Liver (tissue), 8 donors: ENCODE measurements at regions not wholly inside any gene's neighbourhood (a gene's known extent, or its start where the extent isn't known, plus 50 kb on each side); places are given as distances from the start of the nearest gene placed in this dataset.
A peak's percentile ranks its signal among the peaks of the same experiment; 100 is the strongest.

Experiments used
- DNase-seq: peaks from one replicate; pipeline ENCODE4 v3.0.0-alpha.2; 2017; ENCODE audit warnings: low spot score
- H3K27ac ChIP-seq, 2 donors: one replicate each; pipeline ENCODE4 v1.7.0; 2013; ENCODE audit warnings: inconsistent platforms in 2 of 2, low read length in 2 of 2, control low read depth in 1 of 2, low read depth in 1 of 2, mild to moderate bottlenecking in 1 of 2
- H3K27me3 ChIP-seq, 4 donors: one replicate each; pipeline versions ENCODE4 v1.6.1 to v1.7.0; 2013; ENCODE audit warnings: low read length in 3 of 4, inconsistent platforms in 1 of 4, mild to moderate bottlenecking in 1 of 4, moderate library complexity in 1 of 4; ENCODE audit not compliant: control insufficient read depth in 4 of 4, insufficient read depth in 4 of 4
- H3K36me3 ChIP-seq, 4 donors: one replicate each; pipeline versions ENCODE4 v1.6.1 to v1.7.0; 2013; ENCODE audit warnings: low read length in 3 of 4, mild to moderate bottlenecking in 3 of 4, low read depth in 1 of 4, moderate library complexity in 1 of 4; ENCODE audit not compliant: control insufficient read depth in 4 of 4, insufficient read depth in 3 of 4
- H3K4me1 ChIP-seq, 4 donors: one replicate each; pipeline versions ENCODE4 v1.6.1 to v1.7.0; 2013; ENCODE audit warnings: low read length in 3 of 4, mild to moderate bottlenecking in 3 of 4, moderate library complexity in 1 of 4; ENCODE audit not compliant: control insufficient read depth in 4 of 4, insufficient read depth in 4 of 4
- H3K4me3 ChIP-seq, 3 donors: one replicate each; pipeline versions ENCODE4 v1.6.1 to v1.7.0; 2013; ENCODE audit warnings: low read length in 3 of 3, control low read depth in 1 of 3, low read depth in 1 of 3, mild to moderate bottlenecking in 1 of 3
- H3K9ac ChIP-seq, 2 donors: one replicate each; pipeline ENCODE4 v1.7.0; 2013; ENCODE audit warnings: low read length in 2 of 2, mild to moderate bottlenecking in 2 of 2, moderate library complexity in 2 of 2, control low read depth in 1 of 2, low read depth in 1 of 2
- H3K9me3 ChIP-seq, 4 donors: one replicate each; pipeline versions ENCODE4 v1.6.1 to v1.7.0; 2013; ENCODE audit warnings: low read length in 3 of 4; ENCODE audit not compliant: control insufficient read depth in 4 of 4
- EGR1 ChIP-seq, 2 donors: IDR thresholded peaks; 2 replicates each; pipeline ENCODE4 v1.6.1; 2016 to 2018; ENCODE audit warnings: antibody characterized with exemption in 2 of 2, low read depth in 2 of 2
- FOXA1 ChIP-seq: IDR thresholded peaks from 2 replicates; pipeline ENCODE4 v1.6.1; 2016; ENCODE audit warnings: antibody characterized with exemption
- FOXA2 ChIP-seq: IDR thresholded peaks from 2 replicates; pipeline ENCODE4 v1.6.1; 2016; ENCODE audit warnings: antibody characterized with exemption
- GABPA ChIP-seq, 2 donors: IDR thresholded peaks in 1 of 2; conservative IDR thresholded peaks in 1 of 2; 2 replicates each; pipeline ENCODE4 v1.6.1; 2016; ENCODE audit warnings: antibody characterized with exemption in 2 of 2, mild to moderate bottlenecking in 1 of 2, moderate library complexity in 1 of 2
- HNF4A ChIP-seq, 2 donors: conservative IDR thresholded peaks; 2 replicates each; pipeline ENCODE4 v1.6.1; 2016; ENCODE audit warnings: antibody characterized with exemption in 2 of 2, mild to moderate bottlenecking in 2 of 2
- HNF4G ChIP-seq: IDR thresholded peaks from 2 replicates; pipeline ENCODE4 v1.6.1; 2016; ENCODE audit warnings: antibody characterized with exemption
- JUND ChIP-seq, 2 donors: IDR thresholded peaks; 2 replicates each; pipeline ENCODE4 v1.6.1; 2016; ENCODE audit warnings: antibody characterized with exemption in 2 of 2
- NR2F2 ChIP-seq: IDR thresholded peaks from 2 replicates; pipeline ENCODE4 v1.6.1; 2016; ENCODE audit warnings: antibody characterized with exemption
- RAD21 ChIP-seq, 2 donors: IDR thresholded peaks; 2 replicates each; pipeline ENCODE4 v1.6.1; 2016; ENCODE audit warnings: antibody characterized with exemption in 2 of 2, mild to moderate bottlenecking in 2 of 2
- RXRA ChIP-seq, 2 donors: IDR thresholded peaks; 2 replicates each; pipeline ENCODE4 v1.6.1; 2017 to 2018; ENCODE audit warnings: antibody characterized with exemption in 2 of 2, mild to moderate bottlenecking in 1 of 2
- SP1 ChIP-seq: IDR thresholded peaks from 2 replicates; pipeline ENCODE4 v1.6.1; 2018; ENCODE audit warnings: antibody characterized with exemption, mild to moderate bottlenecking
- TAF1 ChIP-seq: conservative IDR thresholded peaks from 2 replicates; pipeline ENCODE4 v1.6.1; 2016; ENCODE audit warnings: antibody characterized with exemption, mild to moderate bottlenecking
- YY1 ChIP-seq: IDR thresholded peaks from 2 replicates; pipeline ENCODE4 v1.6.1; 2016; ENCODE audit warnings: antibody characterized with exemption, mild to moderate bottlenecking
- WGBS: extraction: QIAGEN DNeasy Blood & Tissue Kit; methylation state at CpG from one replicate; pipeline ENCODE4 v1.1.7; 2013; 5-methylcytosine and 5-hydroxymethylcytosine counted together
- TF ChIP-seq, protein P1 (sequence below): IDR thresholded peaks from 2 replicates; pipeline ENCODE4 v1.6.1; 2016; ENCODE audit warnings: antibody characterized with exemption
- TF ChIP-seq, protein P2 (sequence below): IDR thresholded peaks from 2 replicates; pipeline ENCODE4 v1.6.1; 2016; ENCODE audit warnings: antibody characterized with exemption
- TF ChIP-seq, protein P3 (sequence below): IDR thresholded peaks from 2 replicates; pipeline ENCODE4 v1.6.1; 2016; ENCODE audit warnings: antibody characterized with exemption
- TF ChIP-seq, protein P4 (sequence below): fragments of 150-350 bp; IDR thresholded peaks from 2 replicates; pipeline ENCODE4 v1.5.1; 2017; ENCODE audit warnings: improper control_type of control experiment, low read depth, low read length; ENCODE audit not compliant: missing input control
- TF ChIP-seq, protein P5 (sequence below): IDR thresholded peaks from 2 replicates; pipeline ENCODE4 v1.6.1; 2016; ENCODE audit warnings: antibody characterized with exemption, mild to moderate bottlenecking
- donor health status: healthy.
- donor health status: healthy.
- donor health status: healthy.
- donor health status: healthy.
- donor health status: healthy.

DNA sequence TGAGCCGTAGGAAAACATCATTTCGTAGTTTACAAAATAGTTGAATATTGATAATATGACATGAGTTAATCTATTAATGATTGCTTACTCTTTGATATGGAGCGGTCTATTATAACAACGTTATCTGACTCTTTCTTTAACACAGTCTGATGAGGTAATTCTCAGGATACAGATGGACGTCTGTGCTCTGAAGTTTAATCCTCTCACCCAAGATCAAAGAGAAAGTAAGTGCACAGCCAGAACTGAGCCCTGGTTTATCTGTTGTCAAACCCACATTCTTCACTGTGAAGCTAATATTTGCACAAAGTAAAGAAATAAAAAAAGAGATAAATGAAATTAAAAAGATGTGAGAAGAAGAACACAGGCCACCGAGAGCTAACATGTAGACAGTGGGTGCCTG is 190.9 kb upstream of the COPS8 start:
- Histone ChIP-seq H3K4me3 (no peak overlapping the region), H3K9ac (no peak overlapping the region), H3K27me3 (no peaks in the 10 kb centered on the region), H3K27ac (no peak overlapping the region), H3K4me1 (no peaks in the 10 kb centered on the region), H3K9me3 (no peaks in the 10 kb centered on the region), H3K36me3 (no peaks in the 10 kb centered on the region)
- WGBS: 78% methylated on average over 6 of the region's 6 CpGs
- no peak for TF ChIP-seq SP1
- TF ChIP-seq RAD21 (IDR thresholded peaks at IDR 0.05): no peak
- no peak for TF ChIP-seq TAF1
- TF ChIP-seq, protein P1, sequence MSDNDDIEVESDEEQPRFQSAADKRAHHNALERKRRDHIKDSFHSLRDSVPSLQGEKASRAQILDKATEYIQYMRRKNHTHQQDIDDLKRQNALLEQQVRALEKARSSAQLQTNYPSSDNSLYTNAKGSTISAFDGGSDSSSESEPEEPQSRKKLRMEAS: no peak
- TF ChIP-seq HNF4G: no peak
- no peak for DNase-seq

DNA sequence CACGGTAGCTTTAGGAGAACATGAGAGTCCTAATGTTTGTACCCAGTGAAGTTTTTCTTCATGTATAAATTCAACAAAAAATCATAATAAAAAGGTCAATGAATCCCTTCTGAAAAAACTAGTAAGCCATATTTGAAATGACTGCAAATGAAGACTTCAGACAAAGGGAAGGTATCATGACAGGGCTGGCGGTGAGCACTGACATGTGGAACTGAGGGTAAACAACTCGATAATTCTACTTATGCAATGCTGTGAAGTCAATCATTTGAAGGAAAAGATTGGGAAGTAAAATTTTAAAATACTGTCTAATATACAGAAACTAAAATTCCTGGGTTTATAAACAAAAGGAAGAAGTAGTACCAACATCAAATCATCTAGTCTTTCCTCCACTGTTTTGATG is 190.2 kb upstream of the COPS8 start:
- TF ChIP-seq YY1: no peak
- TF ChIP-seq HNF4A (conservative IDR thresholded peaks at IDR 0.05): peak in 1 of 2 donors; percentile 2
- 67% methylated on average over 3 of the region's 3 CpGs for WGBS

DNA sequence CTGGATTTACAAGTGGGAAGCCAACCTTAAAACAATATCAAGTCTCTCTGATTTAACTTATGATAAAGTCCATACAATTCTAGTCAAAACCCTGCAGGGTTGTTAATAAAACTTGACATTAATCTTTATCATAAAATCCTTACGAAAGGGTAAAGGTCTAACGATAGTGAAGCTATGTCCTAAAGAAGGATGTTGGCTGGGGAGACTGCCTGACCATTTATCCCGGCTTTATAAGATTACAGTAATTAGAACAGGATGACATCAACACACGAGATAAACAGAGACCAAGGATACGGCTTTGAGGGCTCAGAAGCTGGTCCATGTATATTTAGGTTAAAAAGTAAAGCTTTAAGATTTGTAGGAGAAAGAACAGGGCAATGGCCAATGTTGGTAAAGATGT is 189.0 kb upstream of the COPS8 start:
- H3K27me3 ChIP-seq: no peaks in the 10 kb centered on the region
- TF ChIP-seq RXRA (IDR thresholded peaks at IDR 0.05) (no peak), TAF1 (no peak), YY1 (no peak), NR2F2 (no peak), JUND (IDR thresholded peaks at IDR 0.05) (no peak), HNF4A (conservative IDR thresholded peaks at IDR 0.05) (no peak), GABPA (IDR thresholded peaks at IDR 0.05 in 1 of 2, conservative IDR thresholded peaks at IDR 0.05 in 1 of 2) (no peak), FOXA1 (no peak), SP1 (no peak), HNF4G (no peak), RAD21 (IDR thresholded peaks at IDR 0.05) (no peak), EGR1 (IDR thresholded peaks at IDR 0.05; ENCODE audit: low read depth in 2 of 2) (no peak), FOXA2 (no peak)
- TF ChIP-seq, protein P2, sequence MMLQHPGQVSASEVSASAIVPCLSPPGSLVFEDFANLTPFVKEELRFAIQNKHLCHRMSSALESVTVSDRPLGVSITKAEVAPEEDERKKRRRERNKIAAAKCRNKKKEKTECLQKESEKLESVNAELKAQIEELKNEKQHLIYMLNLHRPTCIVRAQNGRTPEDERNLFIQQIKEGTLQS: no peak
- TF ChIP-seq, protein P3, sequence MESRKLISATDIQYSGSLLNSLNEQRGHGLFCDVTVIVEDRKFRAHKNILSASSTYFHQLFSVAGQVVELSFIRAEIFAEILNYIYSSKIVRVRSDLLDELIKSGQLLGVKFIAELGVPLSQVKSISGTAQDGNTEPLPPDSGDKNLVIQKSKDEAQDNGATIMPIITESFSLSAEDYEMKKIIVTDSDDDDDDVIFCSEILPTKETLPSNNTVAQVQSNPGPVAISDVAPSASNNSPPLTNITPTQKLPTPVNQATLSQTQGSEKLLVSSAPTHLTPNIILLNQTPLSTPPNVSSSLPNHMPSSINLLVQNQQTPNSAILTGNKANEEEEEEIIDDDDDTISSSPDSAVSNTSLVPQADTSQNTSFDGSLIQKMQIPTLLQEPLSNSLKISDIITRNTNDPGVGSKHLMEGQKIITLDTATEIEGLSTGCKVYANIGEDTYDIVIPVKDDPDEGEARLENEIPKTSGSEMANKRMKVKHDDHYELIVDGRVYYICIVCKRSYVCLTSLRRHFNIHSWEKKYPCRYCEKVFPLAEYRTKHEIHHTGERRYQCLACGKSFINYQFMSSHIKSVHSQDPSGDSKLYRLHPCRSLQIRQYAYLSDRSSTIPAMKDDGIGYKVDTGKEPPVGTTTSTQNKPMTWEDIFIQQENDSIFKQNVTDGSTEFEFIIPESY: no peak
- TF ChIP-seq, protein P1: no peak
- TF ChIP-seq, protein P4, sequence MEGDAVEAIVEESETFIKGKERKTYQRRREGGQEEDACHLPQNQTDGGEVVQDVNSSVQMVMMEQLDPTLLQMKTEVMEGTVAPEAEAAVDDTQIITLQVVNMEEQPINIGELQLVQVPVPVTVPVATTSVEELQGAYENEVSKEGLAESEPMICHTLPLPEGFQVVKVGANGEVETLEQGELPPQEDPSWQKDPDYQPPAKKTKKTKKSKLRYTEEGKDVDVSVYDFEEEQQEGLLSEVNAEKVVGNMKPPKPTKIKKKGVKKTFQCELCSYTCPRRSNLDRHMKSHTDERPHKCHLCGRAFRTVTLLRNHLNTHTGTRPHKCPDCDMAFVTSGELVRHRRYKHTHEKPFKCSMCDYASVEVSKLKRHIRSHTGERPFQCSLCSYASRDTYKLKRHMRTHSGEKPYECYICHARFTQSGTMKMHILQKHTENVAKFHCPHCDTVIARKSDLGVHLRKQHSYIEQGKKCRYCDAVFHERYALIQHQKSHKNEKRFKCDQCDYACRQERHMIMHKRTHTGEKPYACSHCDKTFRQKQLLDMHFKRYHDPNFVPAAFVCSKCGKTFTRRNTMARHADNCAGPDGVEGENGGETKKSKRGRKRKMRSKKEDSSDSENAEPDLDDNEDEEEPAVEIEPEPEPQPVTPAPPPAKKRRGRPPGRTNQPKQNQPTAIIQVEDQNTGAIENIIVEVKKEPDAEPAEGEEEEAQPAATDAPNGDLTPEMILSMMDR: no peak
- TF ChIP-seq, protein P5, sequence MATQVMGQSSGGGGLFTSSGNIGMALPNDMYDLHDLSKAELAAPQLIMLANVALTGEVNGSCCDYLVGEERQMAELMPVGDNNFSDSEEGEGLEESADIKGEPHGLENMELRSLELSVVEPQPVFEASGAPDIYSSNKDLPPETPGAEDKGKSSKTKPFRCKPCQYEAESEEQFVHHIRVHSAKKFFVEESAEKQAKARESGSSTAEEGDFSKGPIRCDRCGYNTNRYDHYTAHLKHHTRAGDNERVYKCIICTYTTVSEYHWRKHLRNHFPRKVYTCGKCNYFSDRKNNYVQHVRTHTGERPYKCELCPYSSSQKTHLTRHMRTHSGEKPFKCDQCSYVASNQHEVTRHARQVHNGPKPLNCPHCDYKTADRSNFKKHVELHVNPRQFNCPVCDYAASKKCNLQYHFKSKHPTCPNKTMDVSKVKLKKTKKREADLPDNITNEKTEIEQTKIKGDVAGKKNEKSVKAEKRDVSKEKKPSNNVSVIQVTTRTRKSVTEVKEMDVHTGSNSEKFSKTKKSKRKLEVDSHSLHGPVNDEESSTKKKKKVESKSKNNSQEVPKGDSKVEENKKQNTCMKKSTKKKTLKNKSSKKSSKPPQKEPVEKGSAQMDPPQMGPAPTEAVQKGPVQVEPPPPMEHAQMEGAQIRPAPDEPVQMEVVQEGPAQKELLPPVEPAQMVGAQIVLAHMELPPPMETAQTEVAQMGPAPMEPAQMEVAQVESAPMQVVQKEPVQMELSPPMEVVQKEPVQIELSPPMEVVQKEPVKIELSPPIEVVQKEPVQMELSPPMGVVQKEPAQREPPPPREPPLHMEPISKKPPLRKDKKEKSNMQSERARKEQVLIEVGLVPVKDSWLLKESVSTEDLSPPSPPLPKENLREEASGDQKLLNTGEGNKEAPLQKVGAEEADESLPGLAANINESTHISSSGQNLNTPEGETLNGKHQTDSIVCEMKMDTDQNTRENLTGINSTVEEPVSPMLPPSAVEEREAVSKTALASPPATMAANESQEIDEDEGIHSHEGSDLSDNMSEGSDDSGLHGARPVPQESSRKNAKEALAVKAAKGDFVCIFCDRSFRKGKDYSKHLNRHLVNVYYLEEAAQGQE: no peak
- no peaks in the 10 kb centered on the region for H3K4me1 ChIP-seq
- H3K27ac ChIP-seq: no peak overlapping the region
- DNase-seq: no peak
- H3K4me3 ChIP-seq: no peak overlapping the region
- H3K9me3 ChIP-seq: no peaks in the 10 kb centered on the region
- 76% methylated on average over 5 of the region's 5 CpGs for WGBS
- no peak overlapping the region for H3K9ac ChIP-seq
- no peaks in the 10 kb centered on the region for H3K36me3 ChIP-seq

More for the DNA sequence above, 190.2 kb upstream of the COPS8 start:
- Histone ChIP-seq H3K27ac (no peak overlapping the region), H3K27me3 (no peaks in the 10 kb centered on the region), H3K9me3 (no peaks in the 10 kb centered on the region), H3K9ac (no peak overlapping the region), H3K36me3 (no peaks in the 10 kb centered on the region), H3K4me3 (no peak overlapping the region), H3K4me1 (no peaks in the 10 kb centered on the region)
- DNase-seq: no peak
